Activated naive CD8-positive, alpha-beta T cell treated with anti-CD3 and anti-CD28 coated beads, Interleukin-2, amount 10 ng/mL, durations not matched to agents 7 days and 5 days (primary cell): ENCODE measurements at regions not wholly inside any gene's neighbourhood (a gene's known extent, or its start where the extent isn't known, plus 50 kb on each side); places are given as distances from the start of the nearest gene placed in this dataset.
"Not testable (repeated sequence)": the region's sequence is repeated elsewhere in the genome, so short reads cannot be mapped to it uniquely, and the experiment has no call there.

Source experiments
- ATAC-seq: fragments of 150-1000 bp; cut with Tn5 transposase; one replicate; pipeline ENCODE4 v1.10.0; 2021; ENCODE audit warnings: low read depth, moderate library complexity
- POLR2A ChIA-PET: fragments of 350-600 bp; sonication (Branson Sonifier 250); formaldehyde crosslinking; loops from one replicate; lab custom pipeline; 2021; ENCODE audit warnings: antibody characterized with exemption; lab: Charles Lee
- DNase-seq: peaks from one replicate; pipeline ENCODE4 v3.0.0; 2021
- H3K27ac Mint-ChIP-seq: one replicate; pipeline ENCODE4 v1.8.0; 2022; ENCODE audit warnings: mild to moderate bottlenecking, mixed read lengths
- H3K27me3 Mint-ChIP-seq: one replicate; pipeline ENCODE4 v1.8.0; 2022; ENCODE audit warnings: mild to moderate bottlenecking, moderate library complexity, mixed read lengths
- H3K36me3 Mint-ChIP-seq: one replicate; pipeline ENCODE4 v1.8.0; 2021; ENCODE audit warnings: mild to moderate bottlenecking, mixed read lengths
- H3K4me1 Mint-ChIP-seq: one replicate; pipeline ENCODE4 v1.8.0; 2021; ENCODE audit warnings: mixed read lengths
- H3K4me3 Mint-ChIP-seq: one replicate; pipeline ENCODE4 v1.8.0; 2022; ENCODE audit warnings: mild to moderate bottlenecking, moderate library complexity, mixed read lengths
- H3K9me3 Mint-ChIP-seq: one replicate; pipeline ENCODE4 v1.8.0; 2021; ENCODE audit warnings: mixed read lengths

GRCh38 chr2:235224410-235224809 is 269.4 kb upstream of the AGAP1 start:
- Mint-ChIP-seq H3K4me3 (no peak overlapping the region), H3K27me3 (no peaks in the 10 kb centered on the region), H3K9me3 (peaks cover 1% of the 10 kb centered on the region), H3K27ac (no peak overlapping the region), H3K36me3 (no peaks in the 10 kb centered on the region), H3K4me1 (no peaks in the 10 kb centered on the region)
- POLR2A ChIA-PET, result no interaction called here
- DNase-seq, result no peak
- ATAC-seq, result no peak

- DNase-seq (no peak), ATAC-seq (no peak)
- no peak overlapping the region for H3K27ac Mint-ChIP-seq
- no peak overlapping the region for H3K4me3 Mint-ChIP-seq
- no peaks in the 10 kb centered on the region for H3K4me1 Mint-ChIP-seq
- H3K36me3 Mint-ChIP-seq, result no peaks in the 10 kb centered on the region
- peaks cover 1% of the 10 kb centered on the region for H3K9me3 Mint-ChIP-seq
- H3K27me3 Mint-ChIP-seq, result no peaks in the 10 kb centered on the region
- POLR2A ChIA-PET, result no interaction called here
Observed at GRCh38 chr2:235225261-235225660, 268.6 kb upstream of the AGAP1 start.

- H3K4me1 Mint-ChIP-seq, result no peaks in the 10 kb centered on the region
Observed at GRCh38 chr2:235227590-235227989, 266.3 kb upstream of the AGAP1 start.

GRCh38 chr2:235228422-235228821 is 265.4 kb upstream of the AGAP1 start:
- ATAC-seq, DNase-seq, H3K27ac Mint-ChIP-seq, H3K4me3 Mint-ChIP-seq, H3K27me3 Mint-ChIP-seq, H3K36me3 Mint-ChIP-seq, H3K9me3 Mint-ChIP-seq, H3K4me1 Mint-ChIP-seq, POLR2A ChIA-PET: not testable (repeated sequence)

More at GRCh38 chr2:235227590-235227989, 266.3 kb upstream of the AGAP1 start:
- ATAC-seq, result no peak
- no peaks in the 10 kb centered on the region for H3K27me3 Mint-ChIP-seq
- no peak overlapping the region for H3K27ac Mint-ChIP-seq
- H3K36me3 Mint-ChIP-seq, result no peaks in the 10 kb centered on the region
- POLR2A ChIA-PET, result no interaction called here
- H3K9me3 Mint-ChIP-seq, result peaks cover 1% of the 10 kb centered on the region
- H3K4me3 Mint-ChIP-seq, result no peak overlapping the region
- DNase-seq, result no peak

- Mint-ChIP-seq H3K4me1 (no peaks in the 10 kb centered on the region), H3K27me3 (peaks cover 2% of the 10 kb centered on the region), H3K36me3 (no peaks in the 10 kb centered on the region), H3K4me3 (no peak overlapping the region), H3K27ac (no peak overlapping the region), H3K9me3 (no peaks in the 10 kb centered on the region)
- POLR2A ChIA-PET, result no interaction called here
- ATAC-seq (no peak), DNase-seq (no peak)
Observed at GRCh38 chr2:235229236-235229635, 264.6 kb upstream of the AGAP1 start.

GRCh38 chr2:235230821-235231601 is 262.8 kb upstream of the AGAP1 start:
- Mint-ChIP-seq H3K4me3 (no peak overlapping the region), H3K4me1 (no peaks in the 10 kb centered on the region), H3K27me3 (peaks cover 2% of the 10 kb centered on the region), H3K36me3 (no peaks in the 10 kb centered on the region), H3K27ac (no peak overlapping the region), H3K9me3 (no peaks in the 10 kb centered on the region)
- ATAC-seq, result no peak
- no peak for DNase-seq
- POLR2A ChIA-PET, result no interaction called here

GRCh38 chr2:235232449-235233433 is 261.1 kb upstream of the AGAP1 start:
- Mint-ChIP-seq H3K4me1 (no peaks in the 10 kb centered on the region), H3K27me3 (peaks cover 2% of the 10 kb centered on the region), H3K9me3 (no peaks in the 10 kb centered on the region), H3K4me3 (no peak overlapping the region), H3K27ac (no peak overlapping the region), H3K36me3 (no peaks in the 10 kb centered on the region)
- ATAC-seq (no peak), DNase-seq (no peak)
- POLR2A ChIA-PET, result no interaction called here

- Mint-ChIP-seq H3K4me1 (no peaks in the 10 kb centered on the region), H3K36me3 (no peaks in the 10 kb centered on the region), H3K27me3 (peaks cover 2% of the 10 kb centered on the region), H3K4me3 (no peak overlapping the region), H3K9me3 (no peaks in the 10 kb centered on the region), H3K27ac (no peak overlapping the region)
- ATAC-seq (no peak), DNase-seq (no peak)
- POLR2A ChIA-PET, result no interaction called here
Observed at GRCh38 chr2:235234736-235235135, 259.1 kb upstream of the AGAP1 start.

GRCh38 chr2:235235977-235236767 is 257.7 kb upstream of the AGAP1 start:
- Mint-ChIP-seq H3K27me3 (peaks cover 2% of the 10 kb centered on the region), H3K9me3 (no peaks in the 10 kb centered on the region), H3K36me3 (no peaks in the 10 kb centered on the region), H3K4me1 (no peaks in the 10 kb centered on the region), H3K4me3 (no peak overlapping the region), H3K27ac (no peak overlapping the region)
- ATAC-seq (no peak), DNase-seq (no peak)
- POLR2A ChIA-PET, result no interaction called here

GRCh38 chr2:235238537-235238936 is 255.3 kb upstream of the AGAP1 start:
- POLR2A ChIA-PET, result no interaction called here
- H3K27me3 Mint-ChIP-seq, result peaks cover 7% of the 10 kb centered on the region
- no peaks in the 10 kb centered on the region for H3K4me1 Mint-ChIP-seq
- H3K27ac Mint-ChIP-seq, result no peak overlapping the region
- H3K36me3 Mint-ChIP-seq, result no peaks in the 10 kb centered on the region
- H3K4me3 Mint-ChIP-seq, result no peak overlapping the region
- ATAC-seq, result no peak
- no peak for DNase-seq
- H3K9me3 Mint-ChIP-seq, result no peaks in the 10 kb centered on the region

- Mint-ChIP-seq H3K27me3 (peaks cover 8% of the 10 kb centered on the region), H3K4me3 (no peak overlapping the region), H3K36me3 (no peaks in the 10 kb centered on the region), H3K27ac (no peak overlapping the region), H3K4me1 (no peaks in the 10 kb centered on the region), H3K9me3 (no peaks in the 10 kb centered on the region)
- ATAC-seq (no peak), DNase-seq (no peak)
- POLR2A ChIA-PET, result no interaction called here
Observed at GRCh38 chr2:235240574-235240973, 253.3 kb upstream of the AGAP1 start.

GRCh38 chr2:235244255-235245220 is 249.3 kb upstream of the AGAP1 start:
- Mint-ChIP-seq H3K9me3 (no peaks in the 10 kb centered on the region), H3K4me3 (no peak overlapping the region), H3K4me1 (no peaks in the 10 kb centered on the region), H3K36me3 (no peaks in the 10 kb centered on the region), H3K27ac (no peak overlapping the region), H3K27me3 (peaks cover 11% of the 10 kb centered on the region)
- POLR2A ChIA-PET, result no interaction called here
- DNase-seq, result no peak
- no peak for ATAC-seq
